K562 (cell line): ENCODE measurements at regions not wholly inside any gene's neighbourhood (a gene's known extent, or its start where the extent isn't known, plus 50 kb on each side); places are given as distances from the start of the nearest gene placed in this dataset.

Experiments used
- ATAC-seq: fragments of 200-7000 bp; cut with Tn5 transposase; 3 replicates; pipeline ENCODE4 v1.9.1; 2020; ENCODE audit warnings: moderate library complexity
- BruUV-seq: library from RNA; stranded (reverse); fragments of 400-500 nt; replicated peaks from 2 replicates; lab custom pipeline; 2021; lab: Mats Ljungman, UMichigan
- CTCF ChIA-PET: fragments of 300-600 bp; formaldehyde crosslinking; extraction: SDS; loops from one replicate; lab custom pipeline; 2021; ENCODE audit warnings: low intra/inter-chr PET ratio; lab: Yijun Ruan, JAX
- POLR2A ChIA-PET: fragments of 300-600, 350-650 bp; sonication (Branson Sonifier 250); formaldehyde crosslinking; extraction: SDS; loops from one replicate; lab custom pipeline; 2021; ENCODE audit warnings: antibody characterized with exemption, inconsistent platforms; lab: Yijun Ruan, JAX
- DNase-seq, 4 experiments: peaks; one replicate each; pipeline versions ENCODE4 v3.0.0 to v3.0.0-alpha.2; 2011 to 2018; ENCODE audit warnings: low spot score in 3 of 4, mixed read lengths in 3 of 4; ENCODE audit errors: extremely low read depth in 1 of 4
- FAIRE-seq: peaks from 2 replicates; lab custom pipeline; 2011; peaks lifted over from hg19 to GRCh38; lab: Jason Lieb, UNC
- H2AFZ ChIP-seq: 2 replicates; pipeline ENCODE4 v1.6.0; 2011; ENCODE audit warnings: low read depth, low read length, control low read depth, inconsistent platforms
- H3K27ac ChIP-seq: fragments of 200-600 bp; 3 replicates; pipeline ENCODE4 v1.8.0; 2011; ENCODE audit warnings: low read depth, mild to moderate bottlenecking, control low read depth, inconsistent platforms, low read length, moderate library complexity, mixed read lengths; ENCODE audit errors: extremely low read depth
- H3K27me3 ChIP-seq, 2 experiments: fragments of 300-600 bp in 1 of 2; 2 replicates in 1 of 2; 3 replicates in 1 of 2; pipeline versions ENCODE4 v1.6.0 to v1.8.0; 2011; ENCODE audit warnings: inconsistent platforms in 2 of 2, low read length in 2 of 2, mild to moderate bottlenecking in 1 of 2, mixed read lengths in 1 of 2, moderate library complexity in 1 of 2; ENCODE audit not compliant: control insufficient read depth in 2 of 2, insufficient read depth in 2 of 2
- H3K36me3 ChIP-seq: fragments of 300-600 bp; 3 replicates; pipeline ENCODE4 v1.8.0; 2011; ENCODE audit warnings: mild to moderate bottlenecking, low read length, inconsistent platforms; ENCODE audit not compliant: control insufficient read depth, insufficient read depth
- H3K4me1 ChIP-seq, 2 experiments: fragments of 200-600 bp in 1 of 2; replicated peaks in 1 of 2; 2 replicates in 1 of 2; 3 replicates in 1 of 2; pipeline versions ENCODE4 v1.5.1 to v1.8.0; 2011; ENCODE audit warnings: inconsistent platforms in 2 of 2, low read length in 2 of 2, mild to moderate bottlenecking in 1 of 2, mixed read lengths in 1 of 2, moderate library complexity in 1 of 2; ENCODE audit not compliant: control insufficient read depth in 2 of 2, insufficient read depth in 2 of 2
- H3K4me2 ChIP-seq: 2 replicates; pipeline ENCODE4 v1.6.1; 2011; ENCODE audit warnings: low read length, control low read depth, inconsistent platforms, mixed read lengths; ENCODE audit not compliant: insufficient read depth
- H3K4me3 ChIP-seq: fragments of 200-600 bp; sonication (generic), shearing (Covaris generic); 2 replicates; pipeline ENCODE4 v1.5.1; 2016; ENCODE audit warnings: control low read depth, inconsistent platforms
- H3K79me2 ChIP-seq: fragments of 200-600 bp; 3 replicates; pipeline ENCODE4 v1.8.0; 2011; ENCODE audit warnings: low read length, inconsistent platforms; ENCODE audit not compliant: control insufficient read depth, insufficient read depth
- H3K9ac ChIP-seq, 2 experiments: 2 replicates each; pipeline versions ENCODE4 v1.6.0 to v1.6.1; 2011; ENCODE audit warnings: low read depth in 2 of 2, low read length in 2 of 2, control low read depth in 1 of 2, inconsistent platforms in 1 of 2, mild to moderate bottlenecking in 1 of 2, mixed read lengths in 1 of 2; ENCODE audit not compliant: insufficient read depth in 1 of 2
- H3K9me1 ChIP-seq: one replicate; pipeline ENCODE4 v1.6.0; 2011; ENCODE audit warnings: inconsistent platforms, mild to moderate bottlenecking, low read length, moderate library complexity; ENCODE audit not compliant: control insufficient read depth, insufficient read depth
- H3K9me3 ChIP-seq: replicated peaks from 2 replicates; pipeline ENCODE4 v1.5.1; 2011; ENCODE audit warnings: low read depth, low read length, inconsistent platforms; ENCODE audit not compliant: control insufficient read depth, insufficient read depth
- H4K20me1 ChIP-seq: replicated peaks from 2 replicates; pipeline ENCODE4 v1.6.1; 2011; ENCODE audit warnings: low read length, inconsistent platforms, mixed read lengths; ENCODE audit not compliant: control insufficient read depth, insufficient read depth
- DDX20 ChIP-seq: fragments of 450-650 bp; IDR thresholded peaks from 2 replicates; pipeline ENCODE4 v1.6.1; 2016; ENCODE audit warnings: missing genetic modification characterization, low read depth, mild to moderate bottlenecking, missing compliant biosample characterization, moderate library complexity
- EWSR1 ChIP-seq: fragments of 450-650 bp; IDR thresholded peaks from 2 replicates; pipeline ENCODE4 v1.6.1; 2018; ENCODE audit warnings: borderline replicate concordance, mild to moderate bottlenecking, low read depth, moderate library complexity; ENCODE audit not compliant: partially characterized antibody
- HSF4 ChIP-seq: fragments of 250-450 bp; sonication (Bioruptor Pico); IDR thresholded peaks from 2 replicates; pipeline ENCODE4 v2.1.2; 2022; ENCODE audit warnings: mild to moderate bottlenecking, moderate library complexity, borderline replicate concordance
- JUN ChIP-seq, 2 experiments: sonication (generic) in 1 of 2; formaldehyde crosslinking in 1 of 2; IDR thresholded peaks; 2 replicates each; pipeline versions ENCODE4 v1.6.1 to v1.8.0; 2012 to 2022; ENCODE audit warnings: borderline replicate concordance in 2 of 2, mild to moderate bottlenecking in 2 of 2, improper control_type of control experiment in 1 of 2, low read depth in 1 of 2, low read length in 1 of 2, missing genetic modification reagents in 1 of 2
- MEIS2 ChIP-seq: fragments of 450-650 bp; IDR thresholded peaks from 2 replicates; pipeline ENCODE4 v1.6.1; 2014; ENCODE audit warnings: mild to moderate bottlenecking; ENCODE audit not compliant: partially characterized antibody
- NFYB ChIP-seq: IDR thresholded peaks from 2 replicates; pipeline ENCODE4 v1.6.1; 2011; ENCODE audit warnings: mild to moderate bottlenecking, moderate library complexity; ENCODE audit not compliant: insufficient read length; ENCODE audit errors: extremely low read depth
- POLR2AphosphoS5 ChIP-seq: IDR thresholded peaks from 2 replicates; pipeline ENCODE4 v1.6.1; 2011; ENCODE audit warnings: mild to moderate bottlenecking, low read depth, low read length, moderate library complexity; ENCODE audit not compliant: control insufficient read depth, insufficient read depth
- TAF9B ChIP-seq: fragments of 450-650 bp; IDR thresholded peaks from 2 replicates; pipeline ENCODE4 v1.6.1; 2018; ENCODE audit warnings: mild to moderate bottlenecking; ENCODE audit not compliant: partially characterized antibody
- U2AF1 ChIP-seq: fragments of 200-400 bp; formaldehyde crosslinking; optimal IDR thresholded peaks from 2 replicates; pipeline ENCODE3; 2017; ENCODE audit warnings: mild to moderate bottlenecking, low read depth, low read length, moderate library complexity
- UBTF ChIP-seq, 2 experiments: IDR thresholded peaks; 2 replicates each; pipeline ENCODE4 v1.6.1; 2012; ENCODE audit warnings: improper control_type of control experiment in 2 of 2, low read depth in 2 of 2, low read length in 2 of 2, borderline replicate concordance in 1 of 2
- ZEB2 ChIP-seq: fragments of 450-650 bp; IDR thresholded peaks from 2 replicates; pipeline ENCODE4 v1.6.1; 2016
- ZNF24 ChIP-seq: fragments of 450-650 bp; IDR thresholded peaks from 2 replicates; pipeline ENCODE4 v1.6.1; 2016
- ZNF717 ChIP-seq: fragments of 250-450 bp; sonication (Bioruptor Pico); IDR thresholded peaks from 2 replicates; pipeline ENCODE4 v1.5.0; 2021
- WGBS: fragments of 100-300 bp; shearing (Covaris generic); methylation state at CpG from one replicate; pipeline ENCODE4 v1.1.6; 2016; ENCODE audit warnings: low coverage, mixed read lengths; ENCODE audit not compliant: insufficient coverage; ENCODE audit errors: missing lambda C conversion rate; 5-methylcytosine and 5-hydroxymethylcytosine counted together
- in situ Hi-C: fragments of 300-500 bp; cut with MboI; formaldehyde crosslinking; loops from 4 replicates; pipeline ENCODE4 v1.15.0; 2018; ENCODE audit warnings: inconsistent platforms, mixed read lengths
- intact Hi-C: fragments of 100-400 bp; cut with micrococcal nuclease; formaldehyde crosslinking; loops from 2 replicates; pipeline ENCODE4 v1.14.2; 2022
- TF ChIP-seq, protein P1 (sequence below), 2 experiments: fragments of 200-800 bp in 1 of 2; sonication (Bioruptor generic) in 1 of 2; sonication (generic) in 1 of 2; formaldehyde crosslinking in 1 of 2; IDR thresholded peaks in 1 of 2; conservative IDR thresholded peaks in 1 of 2; 2 replicates each; pipeline versions ENCODE4 v1.5.0 to v1.6.1; 2016 to 2020; ENCODE audit warnings: missing compliant biosample characterization in 1 of 2, missing genetic modification characterization in 1 of 2, missing genetic modification reagents in 1 of 2
- TF ChIP-seq, protein P2 (sequence below): fragments of 450-650 bp; IDR thresholded peaks from 2 replicates; pipeline ENCODE4 v1.6.1; 2016; ENCODE audit warnings: borderline replicate concordance

- TF ChIP-seq MEIS2 (no peak), ZNF24 (no peak), JUN (IDR thresholded peaks at IDR 0.05; ENCODE audit: borderline replicate concordance, low read depth, low read length) (no peak), JUN (CRISPR knock-in tag; IDR thresholded peaks at IDR 0.05; ENCODE audit: borderline replicate concordance) (no peak), ZNF717 (CRISPR knock-in tag) (no peak), DDX20 (tag) (no peak), TAF9B (no peak)
- TF ChIP-seq, protein P1, sequence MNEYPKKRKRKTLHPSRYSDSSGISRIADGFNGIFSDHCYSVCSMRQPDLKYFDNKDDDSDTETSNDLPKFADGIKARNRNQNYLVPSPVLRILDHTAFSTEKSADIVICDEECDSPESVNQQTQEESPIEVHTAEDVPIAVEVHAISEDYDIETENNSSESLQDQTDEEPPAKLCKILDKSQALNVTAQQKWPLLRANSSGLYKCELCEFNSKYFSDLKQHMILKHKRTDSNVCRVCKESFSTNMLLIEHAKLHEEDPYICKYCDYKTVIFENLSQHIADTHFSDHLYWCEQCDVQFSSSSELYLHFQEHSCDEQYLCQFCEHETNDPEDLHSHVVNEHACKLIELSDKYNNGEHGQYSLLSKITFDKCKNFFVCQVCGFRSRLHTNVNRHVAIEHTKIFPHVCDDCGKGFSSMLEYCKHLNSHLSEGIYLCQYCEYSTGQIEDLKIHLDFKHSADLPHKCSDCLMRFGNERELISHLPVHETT (CRISPR knock-in tag; conservative IDR thresholded peaks at IDR 0.05 in 1 of 2, IDR thresholded peaks at IDR 0.05 in 1 of 2): no peak
These were observed 87.3 kb upstream of the TOMM7 start (continued) for GRCh38 chr7:22909917-22910316.

- POLR2A ChIA-PET: no interaction called here
- TF ChIP-seq EWSR1: no peak
- TF ChIP-seq, protein P2, sequence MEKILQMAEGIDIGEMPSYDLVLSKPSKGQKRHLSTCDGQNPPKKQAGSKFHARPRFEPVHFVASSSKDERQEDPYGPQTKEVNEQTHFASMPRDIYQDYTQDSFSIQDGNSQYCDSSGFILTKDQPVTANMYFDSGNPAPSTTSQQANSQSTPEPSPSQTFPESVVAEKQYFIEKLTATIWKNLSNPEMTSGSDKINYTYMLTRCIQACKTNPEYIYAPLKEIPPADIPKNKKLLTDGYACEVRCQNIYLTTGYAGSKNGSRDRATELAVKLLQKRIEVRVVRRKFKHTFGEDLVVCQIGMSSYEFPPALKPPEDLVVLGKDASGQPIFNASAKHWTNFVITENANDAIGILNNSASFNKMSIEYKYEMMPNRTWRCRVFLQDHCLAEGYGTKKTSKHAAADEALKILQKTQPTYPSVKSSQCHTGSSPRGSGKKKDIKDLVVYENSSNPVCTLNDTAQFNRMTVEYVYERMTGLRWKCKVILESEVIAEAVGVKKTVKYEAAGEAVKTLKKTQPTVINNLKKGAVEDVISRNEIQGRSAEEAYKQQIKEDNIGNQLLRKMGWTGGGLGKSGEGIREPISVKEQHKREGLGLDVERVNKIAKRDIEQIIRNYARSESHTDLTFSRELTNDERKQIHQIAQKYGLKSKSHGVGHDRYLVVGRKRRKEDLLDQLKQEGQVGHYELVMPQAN: no peak
- no peak for TF ChIP-seq U2AF1
- no peak for TF ChIP-seq UBTF (IDR thresholded peaks at IDR 0.05; ENCODE audit: borderline replicate concordance in 1 of 2, low read depth in 2 of 2, low read length in 2 of 2)
- no peak for TF ChIP-seq HSF4 (CRISPR knock-in tag)
- no peak for TF ChIP-seq NFYB
- no peak for TF ChIP-seq ZEB2
- TF ChIP-seq POLR2AphosphoS5: no peak
These were observed 85.2 kb upstream of the TOMM7 start for GRCh38 chr7:22907805-22908204.

More at GRCh38 chr7:22907805-22908204, 85.2 kb upstream of the TOMM7 start:
- intact Hi-C loops: no loop called here
- Histone ChIP-seq H3K4me2 (no peak overlapping the region), H3K4me3 (no peak overlapping the region), H3K36me3 (no peaks in the 10 kb centered on the region), H3K79me2 (no peaks in the 10 kb centered on the region), H3K9me3 (no peaks in the 10 kb centered on the region), H2AFZ (no peak overlapping the region), H4K20me1 (no peaks in the 10 kb centered on the region), H3K27me3 (no peaks in the 10 kb centered on the region), H3K9me1 (no peaks in the 10 kb centered on the region), H3K4me1 (no peaks in the 10 kb centered on the region), H3K9ac (no peak overlapping the region), H3K27ac (no peak overlapping the region)
- ATAC-seq (no peak), DNase-seq (no peak), FAIRE-seq (no peak)
- in situ Hi-C loops: no loop called here
- no TSS peak for BruUV-seq
- WGBS: 84% methylated on average over 3 of the region's 3 CpGs
- CTCF ChIA-PET: no interaction called here
